ENCODE measurements at regions not wholly inside any gene's neighbourhood (a gene's known extent, or its start where the extent isn't known, plus 50 kb on each side); places are given as distances from the start of the nearest gene placed in this dataset.

DNA sequence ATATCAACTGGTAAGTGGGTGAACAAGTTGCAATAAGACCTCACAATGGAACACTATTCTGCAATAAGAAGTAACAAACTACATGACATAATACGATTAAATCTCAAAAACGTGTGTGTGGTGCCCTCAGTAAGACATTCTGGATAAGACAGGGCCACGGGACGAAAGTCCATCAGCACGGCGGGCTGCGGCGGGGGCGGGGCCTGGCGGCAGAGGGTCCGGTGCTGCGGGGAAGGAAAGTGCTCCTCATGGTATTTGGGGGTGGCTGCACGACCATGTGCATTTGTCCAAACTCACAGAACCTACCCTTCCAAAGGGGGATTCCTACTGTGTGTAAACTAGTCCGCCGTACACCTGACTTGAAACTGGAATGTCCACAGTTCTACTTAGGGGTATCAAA, 341.8 kb downstream of the TCERG1L start:
- TF ChIP-seq, protein P1, sequence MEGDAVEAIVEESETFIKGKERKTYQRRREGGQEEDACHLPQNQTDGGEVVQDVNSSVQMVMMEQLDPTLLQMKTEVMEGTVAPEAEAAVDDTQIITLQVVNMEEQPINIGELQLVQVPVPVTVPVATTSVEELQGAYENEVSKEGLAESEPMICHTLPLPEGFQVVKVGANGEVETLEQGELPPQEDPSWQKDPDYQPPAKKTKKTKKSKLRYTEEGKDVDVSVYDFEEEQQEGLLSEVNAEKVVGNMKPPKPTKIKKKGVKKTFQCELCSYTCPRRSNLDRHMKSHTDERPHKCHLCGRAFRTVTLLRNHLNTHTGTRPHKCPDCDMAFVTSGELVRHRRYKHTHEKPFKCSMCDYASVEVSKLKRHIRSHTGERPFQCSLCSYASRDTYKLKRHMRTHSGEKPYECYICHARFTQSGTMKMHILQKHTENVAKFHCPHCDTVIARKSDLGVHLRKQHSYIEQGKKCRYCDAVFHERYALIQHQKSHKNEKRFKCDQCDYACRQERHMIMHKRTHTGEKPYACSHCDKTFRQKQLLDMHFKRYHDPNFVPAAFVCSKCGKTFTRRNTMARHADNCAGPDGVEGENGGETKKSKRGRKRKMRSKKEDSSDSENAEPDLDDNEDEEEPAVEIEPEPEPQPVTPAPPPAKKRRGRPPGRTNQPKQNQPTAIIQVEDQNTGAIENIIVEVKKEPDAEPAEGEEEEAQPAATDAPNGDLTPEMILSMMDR (IDR thresholded peaks at IDR 0.05; ENCODE audit: low read depth, low read length): no peak
- TF ChIP-seq EZH2phosphoT487 (IDR thresholded peaks at IDR 0.05; ENCODE audit: low read depth): no peak

Data from OCI-LY3 (cell line).